ENCODE measurements at regions not wholly inside any gene's neighbourhood (a gene's known extent, or its start where the extent isn't known, plus 50 kb on each side); places are given as distances from the start of the nearest gene placed in this dataset.

- TF ChIP-seq, protein P1, sequence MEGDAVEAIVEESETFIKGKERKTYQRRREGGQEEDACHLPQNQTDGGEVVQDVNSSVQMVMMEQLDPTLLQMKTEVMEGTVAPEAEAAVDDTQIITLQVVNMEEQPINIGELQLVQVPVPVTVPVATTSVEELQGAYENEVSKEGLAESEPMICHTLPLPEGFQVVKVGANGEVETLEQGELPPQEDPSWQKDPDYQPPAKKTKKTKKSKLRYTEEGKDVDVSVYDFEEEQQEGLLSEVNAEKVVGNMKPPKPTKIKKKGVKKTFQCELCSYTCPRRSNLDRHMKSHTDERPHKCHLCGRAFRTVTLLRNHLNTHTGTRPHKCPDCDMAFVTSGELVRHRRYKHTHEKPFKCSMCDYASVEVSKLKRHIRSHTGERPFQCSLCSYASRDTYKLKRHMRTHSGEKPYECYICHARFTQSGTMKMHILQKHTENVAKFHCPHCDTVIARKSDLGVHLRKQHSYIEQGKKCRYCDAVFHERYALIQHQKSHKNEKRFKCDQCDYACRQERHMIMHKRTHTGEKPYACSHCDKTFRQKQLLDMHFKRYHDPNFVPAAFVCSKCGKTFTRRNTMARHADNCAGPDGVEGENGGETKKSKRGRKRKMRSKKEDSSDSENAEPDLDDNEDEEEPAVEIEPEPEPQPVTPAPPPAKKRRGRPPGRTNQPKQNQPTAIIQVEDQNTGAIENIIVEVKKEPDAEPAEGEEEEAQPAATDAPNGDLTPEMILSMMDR (conservative IDR thresholded peaks at IDR 0.05; ENCODE audit: low read depth, low read length), result no peak
- TF ChIP-seq EZH2 (IDR thresholded peaks at IDR 0.05; ENCODE audit: borderline replicate concordance, low read depth, low read length, poor library complexity, severe bottlenecking), result no peak
Observed at GRCh38 chr2:45264227-45265225, 255.3 kb upstream of the SIX2 start.

Data from A673 (cell line).